DMS 273 (cell line): ENCODE measurements at regions not wholly inside any gene's neighbourhood (a gene's known extent, or its start where the extent isn't known, plus 50 kb on each side); places are given as distances from the start of the nearest gene placed in this dataset.
A peak's percentile ranks its signal among the peaks of the same experiment; 100 is the strongest.

ENCODE experiments used
- DNase-seq: peaks from one replicate; lab custom pipeline; 2025; ENCODE audit not compliant: unreplicated experiment; lab: John Stamatoyannopoulos, UW

GRCh38 chr9:74303945-74304344 lies 193.2 kb upstream of the RORB start:
- DNase-seq: no peak

- DNase-seq: no peak
These were observed 192.5 kb upstream of the RORB start for GRCh38 chr9:74304598-74304997.

- no peak for DNase-seq
These were observed 187.5 kb upstream of the RORB start for GRCh38 chr9:74309654-74310053.

DNA sequence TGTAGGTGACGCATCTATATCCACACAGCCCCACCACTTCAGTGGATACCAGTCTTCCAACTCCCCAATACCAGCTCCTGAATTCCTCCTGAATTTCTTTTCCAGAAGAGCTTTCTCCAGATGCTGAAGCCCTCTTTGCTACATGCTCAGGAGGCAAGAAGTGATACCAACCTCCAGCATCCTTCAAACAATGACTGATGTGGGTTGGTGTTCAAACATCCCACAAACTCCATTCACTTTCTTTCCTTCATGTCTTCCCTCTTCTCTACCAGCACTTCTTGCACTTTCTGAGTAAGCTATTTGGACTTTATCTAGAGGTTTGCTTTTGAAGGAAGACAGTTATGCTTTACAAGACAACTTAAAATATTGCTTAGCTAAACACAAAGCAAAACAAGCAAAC lies 179.9 kb upstream of the RORB start:
- no peak for DNase-seq

DNA sequence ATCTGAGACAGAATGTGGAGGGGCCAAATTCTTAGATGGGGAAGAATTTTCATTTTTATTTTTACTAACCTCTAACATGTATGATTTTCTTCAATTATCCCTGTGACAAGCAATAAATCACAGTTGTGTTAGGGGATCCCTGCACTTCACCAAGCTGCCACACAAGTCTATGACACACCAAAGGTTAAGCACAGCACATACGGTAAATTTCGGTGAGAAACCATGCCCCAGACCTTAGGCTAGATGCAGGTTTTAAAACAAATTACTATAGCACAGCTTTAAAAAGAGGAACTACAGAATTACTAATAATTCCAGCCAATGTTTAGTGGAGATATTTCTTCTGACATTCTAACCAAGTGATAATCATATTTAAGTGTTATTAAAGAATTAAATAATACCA lies 175.7 kb upstream of the RORB start:
- DNase-seq: no peak

- DNase-seq: no peak
These were observed 174.3 kb upstream of the RORB start for GRCh38 chr9:74322661-74323314.

- no peak for DNase-seq
These were observed 166.5 kb upstream of the RORB start for GRCh38 chr9:74330487-74331214.

GRCh38 chr9:74331607-74332006 lies 165.5 kb upstream of the RORB start:
- no peak for DNase-seq

GRCh38 chr9:74333384-74334032 lies 163.6 kb upstream of the RORB start:
- DNase-seq: peak; percentile 18

DNA sequence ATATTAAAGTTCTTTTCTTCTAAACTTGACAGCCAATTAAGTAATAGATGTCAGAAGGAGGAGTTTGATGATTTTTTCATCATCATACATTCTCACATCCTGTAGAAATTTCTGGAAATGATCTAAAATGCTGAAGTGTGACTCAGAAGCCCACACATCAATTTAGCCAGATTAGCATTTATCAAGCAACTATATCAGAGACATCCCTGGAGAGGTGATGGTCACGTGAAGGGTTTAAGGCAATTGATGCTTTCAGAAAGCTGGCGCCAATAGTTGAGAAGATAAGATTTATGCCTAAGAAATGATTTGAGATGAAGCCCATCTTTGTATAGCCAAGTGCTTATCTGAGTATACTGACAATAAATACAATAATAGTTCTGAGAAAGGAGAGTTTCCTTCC lies 162.9 kb upstream of the RORB start:
- DNase-seq: no peak

DNA sequence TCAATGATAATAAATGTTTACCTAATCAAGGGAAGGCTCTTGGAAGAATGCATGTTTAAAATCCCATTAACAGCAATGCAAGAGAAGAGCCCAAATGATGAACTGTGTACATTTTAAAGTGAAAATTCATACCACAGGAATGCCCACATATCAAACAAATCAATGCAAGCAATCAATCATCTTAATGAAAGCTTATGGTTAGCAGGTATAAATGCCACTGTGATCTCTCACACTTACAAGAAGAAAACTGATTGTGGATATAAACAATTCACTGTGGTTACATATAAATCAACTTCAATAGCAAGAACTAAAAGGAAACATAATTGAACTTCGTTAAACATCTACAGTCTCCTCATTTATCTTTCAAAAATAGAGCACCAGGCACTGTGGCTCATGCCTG lies 161.0 kb upstream of the RORB start:
- DNase-seq: no peak

- no peak for DNase-seq
These were observed 148.4 kb upstream of the RORB start for GRCh38 chr9:74348777-74349176.

GRCh38 chr9:74355107-74355506 lies 142.0 kb upstream of the RORB start:
- no peak for DNase-seq

GRCh38 chr9:74357577-74357976 lies 139.6 kb upstream of the RORB start:
- DNase-seq: no peak

DNA sequence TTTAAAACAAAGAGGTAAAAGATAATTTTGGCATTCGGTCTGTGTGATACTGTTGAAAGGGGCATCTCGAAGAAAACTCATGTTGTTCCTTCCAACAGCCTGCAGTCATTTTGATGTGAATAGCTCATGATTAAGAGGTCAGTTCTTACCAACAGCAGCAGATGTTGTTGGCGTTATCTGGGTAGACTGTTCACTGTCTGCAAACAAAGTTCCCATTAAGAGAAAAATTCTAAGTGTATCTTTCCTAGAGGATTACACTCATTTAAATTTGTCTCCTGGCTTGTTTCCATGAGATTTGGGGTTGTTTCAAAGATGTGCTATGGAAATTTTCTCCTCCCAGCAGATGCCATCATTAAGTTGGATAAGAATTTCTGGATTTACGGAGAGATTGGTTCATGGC lies 138.2 kb upstream of the RORB start:
- DNase-seq: no peak

- DNase-seq: no peak
These were observed 135.6 kb upstream of the RORB start for GRCh38 chr9:74361508-74361907.

DNA sequence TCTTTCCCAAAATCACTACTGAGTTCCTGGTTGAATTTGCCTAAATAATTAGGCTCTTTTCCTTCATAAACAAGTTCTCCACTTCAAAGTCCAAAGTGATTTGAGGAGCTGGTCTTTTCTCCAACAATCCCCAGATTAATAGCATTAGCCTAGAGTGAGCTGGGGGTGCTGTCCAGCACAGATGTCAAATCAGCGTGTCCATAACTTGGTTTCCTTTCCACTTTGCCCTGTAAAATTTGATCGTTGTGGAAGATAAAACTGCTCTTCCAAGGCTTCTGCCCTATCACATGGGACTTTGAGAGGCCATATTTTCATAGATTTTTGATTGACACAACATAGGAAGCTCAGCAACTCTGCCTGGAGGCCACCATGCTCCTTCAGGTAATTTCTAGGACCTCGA lies 134.7 kb upstream of the RORB start:
- DNase-seq: no peak

DNA sequence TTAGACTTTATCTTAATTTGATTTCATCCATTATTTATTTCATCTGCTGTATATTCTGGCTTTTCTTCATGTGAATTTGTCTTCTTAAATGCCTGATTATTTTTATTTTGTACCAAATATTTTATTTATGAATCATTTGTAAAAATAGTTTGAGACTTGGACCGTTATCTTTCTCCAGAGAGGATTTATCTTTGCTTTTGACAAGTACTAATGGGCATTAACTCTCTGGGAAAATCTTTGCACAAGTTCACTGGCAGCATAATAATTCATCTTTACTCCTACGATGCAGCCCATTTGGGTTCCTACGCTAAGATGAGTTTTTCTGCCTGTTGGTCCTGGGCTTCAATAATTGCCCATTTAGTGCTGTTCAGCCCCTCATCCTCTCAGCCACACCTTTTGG lies 131.0 kb upstream of the RORB start:
- no peak for DNase-seq

DNA sequence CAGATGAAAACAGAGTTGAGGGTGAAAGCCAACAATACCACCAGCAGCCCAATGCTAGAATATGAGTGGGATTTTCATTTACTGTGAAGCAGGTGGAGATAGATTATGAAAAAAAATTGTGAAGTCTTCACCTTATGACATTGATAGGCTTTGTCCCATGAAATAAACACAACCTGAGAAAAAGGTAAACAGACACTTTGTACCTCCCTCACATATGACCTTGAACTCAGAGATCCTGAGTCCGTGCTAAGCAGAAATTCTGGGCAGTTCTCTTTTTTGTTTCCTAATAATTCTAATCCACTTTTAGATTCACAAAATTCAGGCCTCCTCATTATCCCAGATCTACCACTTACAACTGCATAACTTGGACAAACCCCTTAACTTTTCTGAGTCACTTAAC lies 127.3 kb upstream of the RORB start:
- DNase-seq: no peak

- no peak for DNase-seq
These were observed 123.8 kb upstream of the RORB start for GRCh38 chr9:74373348-74373747.

DNA sequence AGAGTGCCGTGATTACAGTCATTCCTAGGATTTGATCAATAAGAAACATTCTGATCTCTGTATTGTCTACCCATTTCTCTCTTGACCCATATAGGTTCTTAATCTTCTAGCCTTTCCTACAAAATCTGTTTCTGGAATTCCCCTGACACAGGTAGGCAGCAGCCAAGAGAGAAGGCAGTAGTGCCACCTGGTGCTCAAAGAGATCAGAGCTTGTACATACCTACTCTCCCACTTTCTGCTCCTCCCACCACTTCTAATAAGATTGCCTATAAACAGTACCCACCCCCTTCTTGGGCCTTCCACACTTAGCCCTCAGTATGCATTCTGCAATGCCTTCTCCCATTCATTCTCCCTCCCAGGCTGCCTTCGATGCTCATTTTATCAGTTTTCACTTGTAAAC lies 117.4 kb upstream of the RORB start:
- DNase-seq: peak; percentile 38

DNA sequence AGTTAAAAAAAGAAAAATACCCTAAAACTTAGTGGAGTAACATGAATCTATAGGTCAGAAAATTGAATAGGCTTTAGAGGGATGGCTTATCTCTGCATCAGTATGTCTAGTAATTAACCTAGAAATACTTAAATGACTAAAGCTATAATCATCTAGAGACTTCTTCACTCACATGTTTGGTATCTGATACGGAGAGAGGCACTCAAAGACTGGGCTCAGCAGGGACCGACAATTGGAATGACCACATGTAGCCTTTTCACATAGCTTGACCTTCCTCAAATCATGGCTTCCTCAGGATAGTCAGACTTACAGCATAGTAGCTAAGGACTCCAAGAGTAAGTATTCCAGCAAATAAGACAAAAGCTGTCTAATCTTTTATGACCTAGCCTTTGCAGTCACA lies 105.3 kb upstream of the RORB start:
- DNase-seq: no peak
